Body of pancreas (tissue), 4 donors: ENCODE measurements at regions not wholly inside any gene's neighbourhood (a gene's known extent, or its start where the extent isn't known, plus 50 kb on each side); places are given as distances from the start of the nearest gene placed in this dataset.

Experiments used
- ATAC-seq: fragments of 150-250 bp; one replicate; pipeline ENCODE4 v1.9.1; 2016
- DNase-seq, 4 donors: peaks; one replicate each; pipeline ENCODE4 v3.0.0-alpha.2; 2019
- H3K27ac ChIP-seq, 4 donors: fragments of 200-600 bp; sonication (generic); 1 replicate in 3 of 4; 2 replicates in 1 of 4; pipeline versions ENCODE4 v1.5.1 to v1.6.1; 2016 to 2019; ENCODE audit warnings: mild to moderate bottlenecking in 1 of 4, mixed read lengths in 1 of 4, moderate library complexity in 1 of 4
- H3K27me3 ChIP-seq, 2 donors: fragments of 200-600 bp; sonication (generic); one replicate each; pipeline ENCODE4 v1.6.0; 2016; ENCODE audit warnings: mild to moderate bottlenecking in 1 of 2
- H3K36me3 ChIP-seq, 2 donors: fragments of 200-600 bp; sonication (generic); replicated peaks in 1 of 2; 2 replicates each; pipeline ENCODE4 v1.5.1; 2016; ENCODE audit warnings: low read depth in 2 of 2; ENCODE audit not compliant: insufficient read depth in 1 of 2
- H3K4me1 ChIP-seq: fragments of 200-600 bp; sonication (generic); one replicate; pipeline ENCODE4 v1.6.0; 2016
- H3K4me3 ChIP-seq, 2 donors: fragments of 200-600 bp; sonication (generic); 1 replicate in 1 of 2; 2 replicates in 1 of 2; pipeline ENCODE4 v1.5.1; 2016 to 2019
- H3K9me3 ChIP-seq, 3 donors: fragments of 200-600 bp; sonication (generic); 1 replicate in 2 of 3; 2 replicates in 1 of 3; pipeline ENCODE4 v1.5.1; 2016
- CTCF ChIP-seq, 7 experiments: fragments of 450-650 bp in 4 of 7; fragments of 200-600 bp in 3 of 7; sonication (generic) in 3 of 7; IDR thresholded peaks; one replicate each; pipeline ENCODE4 v1.5.1; 2016 to 2019; ENCODE audit warnings: antibody characterized with exemption in 7 of 7
- POLR2A ChIP-seq, 3 donors: fragments of 450-650 bp; IDR thresholded peaks; one replicate each; pipeline ENCODE4 v1.6.1; 2016; ENCODE audit warnings: antibody characterized with exemption in 3 of 3, mild to moderate bottlenecking in 2 of 3
- WGBS, 2 donors: methylation state at CpG; one replicate each; pipeline ENCODE4 v1.1.5; 2017; 5-methylcytosine and 5-hydroxymethylcytosine counted together
- intact Hi-C: fragments of 100-400 bp; cut with DNase I; formaldehyde crosslinking; loops from one replicate; pipeline ENCODE4 v1.15.1; 2023

- Histone ChIP-seq H3K9me3 (no peaks in the 10 kb centered on the region), H3K36me3 (no peaks in the 10 kb centered on the region), H3K27me3 (no peaks in the 10 kb centered on the region), H3K4me1 (no peaks in the 10 kb centered on the region), H3K4me3 (no peak overlapping the region), H3K27ac (no peak overlapping the region)
- no peak for TF ChIP-seq CTCF (IDR thresholded peaks at IDR 0.05)
- no peak for TF ChIP-seq POLR2A (IDR thresholded peaks at IDR 0.05)
- no peak for ATAC-seq
- 15 to 20% methylated on average over 4 of the region's 4 CpGs for WGBS, 2 donors
- DNase-seq: no peak
- intact Hi-C loops: no loop called here
Observed at GRCh38 chr9:1129382-1129781, 79.2 kb downstream of the DMRT2 start.

GRCh38 chr9:1140057-1140456 lies 89.9 kb downstream of the DMRT2 start:
- no peaks in the 10 kb centered on the region for H3K9me3 ChIP-seq
- no peak overlapping the region for H3K27ac ChIP-seq
- H3K4me3 ChIP-seq: no peak overlapping the region
- ATAC-seq (no peak), DNase-seq (no peak)
- 73 to 86% methylated on average over 2 of the region's 2 CpGs for WGBS, 2 donors
- intact Hi-C loops: no loop called here
- no peaks in the 10 kb centered on the region for H3K27me3 ChIP-seq
- no peak for TF ChIP-seq POLR2A (IDR thresholded peaks at IDR 0.05)
- no peak for TF ChIP-seq CTCF (IDR thresholded peaks at IDR 0.05)
- no peaks in the 10 kb centered on the region for H3K4me1 ChIP-seq
- H3K36me3 ChIP-seq: no peaks in the 10 kb centered on the region

- 66 to 74% methylated on average over 2 of the region's 2 CpGs for WGBS, 2 donors
- no peaks in the 10 kb centered on the region for H3K36me3 ChIP-seq
Observed at GRCh38 chr9:1151691-1152090, 101.5 kb downstream of the DMRT2 start.

GRCh38 chr9:1152171-1152570 lies 102.0 kb downstream of the DMRT2 start:
- intact Hi-C loops: no loop called here
- DNase-seq (no peak), ATAC-seq (no peak)
- no peak overlapping the region for H3K27ac ChIP-seq
- H3K27me3 ChIP-seq: no peaks in the 10 kb centered on the region
- H3K4me3 ChIP-seq: no peak overlapping the region
- no peaks in the 10 kb centered on the region for H3K9me3 ChIP-seq
- H3K36me3 ChIP-seq: no peaks in the 10 kb centered on the region
- WGBS, 2 donors: 71 to 74% methylated on average over 3 of the region's 3 CpGs
- no peak for TF ChIP-seq POLR2A (IDR thresholded peaks at IDR 0.05)
- TF ChIP-seq CTCF (IDR thresholded peaks at IDR 0.05): no peak
- H3K4me1 ChIP-seq: no peaks in the 10 kb centered on the region

More at GRCh38 chr9:1151691-1152090, 101.5 kb downstream of the DMRT2 start:
- Histone ChIP-seq H3K27ac (no peak overlapping the region), H3K27me3 (no peaks in the 10 kb centered on the region), H3K4me1 (no peaks in the 10 kb centered on the region), H3K9me3 (no peaks in the 10 kb centered on the region), H3K4me3 (no peak overlapping the region)
- DNase-seq: no peak
- intact Hi-C loops: no loop called here
- TF ChIP-seq CTCF (IDR thresholded peaks at IDR 0.05) (no peak), POLR2A (IDR thresholded peaks at IDR 0.05) (no peak)
- no peak for ATAC-seq

- Histone ChIP-seq H3K4me3 (no peak overlapping the region), H3K27ac (no peak overlapping the region), H3K9me3 (no peaks in the 10 kb centered on the region), H3K4me1 (no peaks in the 10 kb centered on the region), H3K36me3 (no peaks in the 10 kb centered on the region), H3K27me3 (no peaks in the 10 kb centered on the region)
- 41 to 56% methylated on average over 1 of the region's 1 CpG for WGBS, 2 donors
- ATAC-seq (no peak), DNase-seq (no peak)
- no peak for TF ChIP-seq POLR2A (IDR thresholded peaks at IDR 0.05)
- TF ChIP-seq CTCF (IDR thresholded peaks at IDR 0.05): no peak
- intact Hi-C loops: no loop called here
Observed at GRCh38 chr9:1154739-1155138, 104.6 kb downstream of the DMRT2 start.
